Nephron progenitor cell (in vitro differentiated cells): ENCODE measurements at regions not wholly inside any gene's neighbourhood (a gene's known extent, or its start where the extent isn't known, plus 50 kb on each side); places are given as distances from the start of the nearest gene placed in this dataset.

Experiments used
- DNase-seq: peaks from one replicate; pipeline ENCODE4 v3.0.0; 2021
- H3K27ac Mint-ChIP-seq: 2 replicates; pipeline ENCODE4 v1.8.0; 2021; ENCODE audit warnings: mild to moderate bottlenecking, moderate library complexity, mixed read lengths
- H3K27me3 Mint-ChIP-seq: 2 replicates; pipeline ENCODE4 v1.8.0; 2021; ENCODE audit warnings: mild to moderate bottlenecking, low read depth, mixed read lengths; ENCODE audit not compliant: poor library complexity
- H3K36me3 Mint-ChIP-seq: 2 replicates; pipeline ENCODE4 v1.8.0; 2021; ENCODE audit warnings: low read depth, mixed read lengths
- H3K4me1 Mint-ChIP-seq: 2 replicates; pipeline ENCODE4 v1.8.0; 2021; ENCODE audit warnings: mixed read lengths
- H3K4me3 Mint-ChIP-seq: 2 replicates; pipeline ENCODE4 v1.8.0; 2021; ENCODE audit warnings: mild to moderate bottlenecking, moderate library complexity, mixed read lengths
- H3K9me3 Mint-ChIP-seq: 2 replicates; pipeline ENCODE4 v1.8.0; 2021; ENCODE audit warnings: mild to moderate bottlenecking, moderate library complexity, mixed read lengths
- TF ChIP-seq, protein P1 (sequence below): fragments of 200-600 bp; sonication (generic); IDR thresholded peaks from 2 replicates; pipeline ENCODE4 v1.5.0; 2021; ENCODE audit warnings: antibody characterized with exemption

DNA sequence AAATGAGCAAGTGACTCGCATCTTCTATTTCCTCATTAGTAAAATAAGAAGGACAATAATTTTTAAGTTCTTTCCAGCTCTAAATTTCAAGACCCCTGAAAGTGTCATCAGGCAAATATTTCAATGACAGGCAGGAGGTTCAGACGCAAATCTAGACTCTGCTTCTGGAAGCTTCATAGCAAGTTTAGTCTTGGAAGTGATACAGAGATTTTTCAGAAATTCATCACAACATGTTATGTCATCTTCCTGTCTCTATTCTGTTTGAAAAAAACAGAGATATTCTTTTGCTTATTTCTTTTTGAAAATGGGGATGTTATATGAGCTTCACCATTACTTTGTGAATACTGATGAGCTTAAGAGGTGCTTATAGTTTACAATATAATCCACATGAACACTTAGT, 74.0 kb downstream of the C3orf85 start:
- Mint-ChIP-seq H3K27me3 (no peaks in the 10 kb centered on the region), H3K4me3 (no peak overlapping the region), H3K9me3 (peaks cover 8% of the 10 kb centered on the region), H3K4me1 (no peaks in the 10 kb centered on the region), H3K36me3 (no peaks in the 10 kb centered on the region), H3K27ac (no peak overlapping the region)
- TF ChIP-seq, protein P1, sequence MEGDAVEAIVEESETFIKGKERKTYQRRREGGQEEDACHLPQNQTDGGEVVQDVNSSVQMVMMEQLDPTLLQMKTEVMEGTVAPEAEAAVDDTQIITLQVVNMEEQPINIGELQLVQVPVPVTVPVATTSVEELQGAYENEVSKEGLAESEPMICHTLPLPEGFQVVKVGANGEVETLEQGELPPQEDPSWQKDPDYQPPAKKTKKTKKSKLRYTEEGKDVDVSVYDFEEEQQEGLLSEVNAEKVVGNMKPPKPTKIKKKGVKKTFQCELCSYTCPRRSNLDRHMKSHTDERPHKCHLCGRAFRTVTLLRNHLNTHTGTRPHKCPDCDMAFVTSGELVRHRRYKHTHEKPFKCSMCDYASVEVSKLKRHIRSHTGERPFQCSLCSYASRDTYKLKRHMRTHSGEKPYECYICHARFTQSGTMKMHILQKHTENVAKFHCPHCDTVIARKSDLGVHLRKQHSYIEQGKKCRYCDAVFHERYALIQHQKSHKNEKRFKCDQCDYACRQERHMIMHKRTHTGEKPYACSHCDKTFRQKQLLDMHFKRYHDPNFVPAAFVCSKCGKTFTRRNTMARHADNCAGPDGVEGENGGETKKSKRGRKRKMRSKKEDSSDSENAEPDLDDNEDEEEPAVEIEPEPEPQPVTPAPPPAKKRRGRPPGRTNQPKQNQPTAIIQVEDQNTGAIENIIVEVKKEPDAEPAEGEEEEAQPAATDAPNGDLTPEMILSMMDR: no peak
- DNase-seq: no peak

DNA sequence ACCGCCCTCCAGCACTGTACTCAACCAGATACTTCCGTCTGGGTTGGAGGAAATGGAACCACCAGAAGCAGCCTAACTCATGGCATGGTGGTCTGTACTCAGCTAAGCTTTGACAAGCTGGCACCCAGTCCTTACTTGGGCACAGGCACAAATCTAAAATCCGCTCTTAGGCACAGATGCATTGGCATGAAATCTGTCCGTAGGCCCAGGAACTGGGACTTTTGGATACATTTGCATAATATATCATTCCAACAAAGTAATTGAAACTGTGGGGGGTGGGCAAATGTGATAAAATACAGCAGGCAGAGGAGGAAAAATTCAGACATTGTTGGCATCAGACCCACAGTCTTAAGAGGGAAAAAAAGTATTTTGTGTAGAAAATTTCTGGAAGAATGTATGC, 75.4 kb downstream of the C3orf85 start:
- Mint-ChIP-seq H3K27ac (no peak overlapping the region), H3K36me3 (no peaks in the 10 kb centered on the region), H3K9me3 (peaks cover 1% of the 10 kb centered on the region), H3K4me3 (no peak overlapping the region), H3K4me1 (no peaks in the 10 kb centered on the region), H3K27me3 (no peaks in the 10 kb centered on the region)
- TF ChIP-seq, protein P1: no peak
- DNase-seq: no peak

DNA sequence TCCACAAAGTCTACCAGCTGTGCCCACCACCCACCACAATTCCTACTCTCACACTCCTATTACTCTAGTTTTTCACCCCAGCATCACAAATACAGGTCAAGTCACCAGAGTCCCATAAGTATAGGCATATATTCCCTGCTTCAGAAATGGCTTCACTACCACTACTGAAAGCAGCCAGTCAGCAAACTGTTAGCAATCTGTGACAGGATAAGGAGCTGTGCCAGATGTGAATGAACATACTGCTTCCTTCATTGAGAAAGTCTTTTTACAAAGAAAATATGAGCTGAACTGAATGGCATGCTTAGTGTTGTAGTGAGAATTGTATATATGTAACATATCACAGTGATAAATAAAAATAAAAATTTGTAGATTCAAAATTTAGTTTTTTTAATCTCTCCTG, 76.8 kb downstream of the C3orf85 start:
- Mint-ChIP-seq H3K36me3 (no peaks in the 10 kb centered on the region), H3K27ac (no peak overlapping the region), H3K4me1 (no peaks in the 10 kb centered on the region), H3K9me3 (peaks cover 6% of the 10 kb centered on the region), H3K4me3 (no peak overlapping the region), H3K27me3 (no peaks in the 10 kb centered on the region)
- TF ChIP-seq, protein P1: no peak
- DNase-seq: no peak

DNA sequence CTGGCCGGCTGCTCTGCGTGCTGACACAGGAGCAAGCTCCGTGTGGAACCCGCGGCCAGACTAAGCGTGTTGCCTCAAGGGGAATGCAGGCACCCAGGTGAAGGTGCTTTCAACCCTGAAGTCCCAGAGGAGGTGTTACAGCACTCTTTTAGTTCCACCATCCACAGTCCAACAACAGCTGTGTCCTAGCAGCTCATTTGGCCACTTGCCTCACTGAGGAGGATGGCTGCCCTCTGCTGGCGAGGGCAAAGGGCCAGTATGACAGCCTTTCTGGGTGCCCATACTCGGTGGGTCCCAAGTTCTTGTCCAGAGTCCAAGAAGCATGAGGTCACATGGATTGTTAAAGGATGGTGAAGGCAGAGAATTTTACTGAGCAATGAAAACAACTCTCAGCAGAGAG, 87.8 kb downstream of the C3orf85 start:
- Mint-ChIP-seq H3K4me1 (peaks cover 4% of the 10 kb centered on the region), H3K27me3 (peaks cover 12% of the 10 kb centered on the region), H3K36me3 (peaks cover 9% of the 10 kb centered on the region), H3K27ac (peak overlapping the region; percentile 79), H3K9me3 (peaks cover 13% of the 10 kb centered on the region), H3K4me3 (no peak overlapping the region)
- TF ChIP-seq, protein P1: no peak
- no peak for DNase-seq

DNA sequence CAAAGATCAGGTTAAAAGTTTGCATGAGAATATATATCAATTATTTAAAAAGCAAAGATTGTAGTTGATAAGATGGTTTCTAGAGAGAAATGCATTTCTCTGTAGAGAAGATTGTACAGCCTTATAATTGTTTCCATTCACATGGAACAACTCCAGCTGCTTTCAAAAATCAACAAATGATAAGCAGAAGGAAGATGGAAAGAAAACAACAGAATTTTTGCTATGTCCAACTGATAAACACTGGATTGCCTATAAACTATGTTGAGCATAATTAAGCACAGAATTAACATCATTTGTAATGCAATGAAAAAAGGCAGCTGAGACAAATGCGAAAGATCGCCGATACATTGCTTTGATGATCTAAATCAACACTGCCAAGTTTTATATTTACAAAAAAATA, 89.0 kb downstream of the C3orf85 start:
- Mint-ChIP-seq H3K36me3 (no peaks in the 10 kb centered on the region), H3K9me3 (peaks cover 2% of the 10 kb centered on the region), H3K27ac (no peak overlapping the region), H3K27me3 (peaks cover 5% of the 10 kb centered on the region), H3K4me3 (no peak overlapping the region), H3K4me1 (peaks cover 4% of the 10 kb centered on the region)
- no peak for DNase-seq
- TF ChIP-seq, protein P1: no peak

DNA sequence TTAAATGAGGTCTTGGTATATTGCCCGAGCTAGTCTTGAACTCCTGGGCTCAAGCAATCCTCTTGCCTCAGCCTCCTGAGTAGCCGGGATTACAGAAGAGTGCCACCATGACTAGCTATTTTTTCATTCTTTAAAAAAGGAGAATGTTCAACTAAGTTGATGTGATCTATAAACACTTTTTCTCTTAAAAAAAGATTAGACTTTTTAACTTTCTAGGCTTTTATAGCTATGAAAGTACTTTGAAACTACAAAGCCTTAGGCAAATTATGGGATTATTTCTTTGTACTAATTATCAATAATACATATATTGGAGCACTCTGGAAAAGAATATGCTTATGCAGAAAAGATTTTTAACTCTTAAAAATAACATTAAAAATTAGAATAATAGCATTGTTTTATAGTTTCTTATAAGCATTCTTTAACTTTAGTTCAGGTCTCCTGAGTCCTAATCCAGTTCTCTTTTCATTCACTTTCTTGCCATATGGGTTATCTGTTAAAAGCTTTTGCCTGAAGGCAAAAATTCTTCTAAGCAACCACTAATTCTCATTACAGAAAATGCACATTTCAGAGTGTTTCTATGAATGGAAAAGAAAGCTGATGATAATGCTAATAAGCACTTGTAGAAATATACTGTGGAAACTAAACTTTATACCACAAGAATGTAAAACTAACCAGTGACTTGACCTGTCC, 87.8 kb downstream of the DPPA2 start:
- peaks cover 11% of the 10 kb centered on the region for H3K36me3 Mint-ChIP-seq
- H3K9me3 Mint-ChIP-seq: peaks cover 22% of the 10 kb centered on the region
- TF ChIP-seq, protein P1: no peak
- no peak overlapping the region for H3K27ac Mint-ChIP-seq
- no peak overlapping the region for H3K4me3 Mint-ChIP-seq
- H3K27me3 Mint-ChIP-seq: peaks cover 5% of the 10 kb centered on the region
- DNase-seq: no peak
- H3K4me1 Mint-ChIP-seq: peaks cover 4% of the 10 kb centered on the region
